IMR-90 (cell line): ENCODE measurements at regions not wholly inside any gene's neighbourhood (a gene's known extent, or its start where the extent isn't known, plus 50 kb on each side); places are given as distances from the start of the nearest gene placed in this dataset.

Source experiments
- ATAC-seq: fragments of 200-7000 bp; cut with Tn5 transposase; 2 replicates; pipeline ENCODE4 v1.9.1; 2020; ENCODE audit warnings: low read depth, mild to moderate bottlenecking, moderate library complexity
- BruUV-seq: library from RNA; stranded (reverse); fragments of 400-500 nt; replicated peaks from 2 replicates; lab custom pipeline; 2021; lab: Mats Ljungman, UMichigan
- CTCF ChIA-PET: fragments of 300-600 bp; formaldehyde crosslinking; extraction: SDS; loops from one replicate; lab custom pipeline; 2021; ENCODE audit warnings: antibody characterized with exemption; lab: Yijun Ruan, JAX
- POLR2A ChIA-PET: fragments of 300-600 bp; sonication (Branson Sonifier 250); formaldehyde crosslinking; loops from one replicate; lab custom pipeline; 2022; ENCODE audit warnings: antibody characterized with exemption; ENCODE audit not compliant: unreplicated experiment; lab: Charles Lee
- DNase-seq: peaks from one replicate; pipeline ENCODE4 v3.0.0; 2013
- H2AFZ ChIP-seq: replicated peaks from 2 replicates; pipeline ENCODE3; 2013; ENCODE audit warnings: low read length, mild to moderate bottlenecking; ENCODE audit not compliant: poor library complexity
- H2AK5ac ChIP-seq: 2 replicates; pipeline ENCODE4 v1.6.1; 2013; ENCODE audit warnings: low read depth, low read length, inconsistent platforms
- H2AK9ac ChIP-seq: replicated peaks from 2 replicates; pipeline ENCODE3; 2013; ENCODE audit warnings: mild to moderate bottlenecking, low read depth, low read length, moderate library complexity; ENCODE audit not compliant: poor library complexity
- H2BK120ac ChIP-seq: 2 replicates; pipeline ENCODE4 v1.6.1; 2013; ENCODE audit warnings: low read depth, low read length, inconsistent platforms
- H2BK15ac ChIP-seq: 3 replicates; pipeline ENCODE4 v1.6.1; 2013; ENCODE audit warnings: low read depth, low read length, inconsistent platforms
- H2BK20ac ChIP-seq: 2 replicates; pipeline ENCODE4 v1.6.1; 2013; ENCODE audit warnings: low read depth, mild to moderate bottlenecking, inconsistent platforms, low read length, moderate library complexity
- H2BK5ac ChIP-seq: 2 replicates; pipeline ENCODE4 v1.6.1; 2013; ENCODE audit warnings: mild to moderate bottlenecking, low read depth, low read length, inconsistent platforms; ENCODE audit not compliant: poor library complexity, severe bottlenecking
- H3K14ac ChIP-seq: replicated peaks from 2 replicates; pipeline ENCODE4 v1.6.1; 2013; ENCODE audit warnings: low read depth, low read length, inconsistent platforms
- H3K18ac ChIP-seq: 2 replicates; pipeline ENCODE4 v1.6.1; 2013; ENCODE audit warnings: low read depth, low read length, control low read depth
- H3K23ac ChIP-seq: 2 replicates; pipeline ENCODE4 v1.6.1; 2013; ENCODE audit warnings: low read depth, low read length, inconsistent platforms
- H3K27ac ChIP-seq: 2 replicates; pipeline ENCODE4 v1.5.1; 2013; ENCODE audit warnings: mild to moderate bottlenecking, control low read depth, low read length; ENCODE audit not compliant: insufficient read depth
- H3K27me3 ChIP-seq: 2 replicates; pipeline ENCODE4 v1.6.1; 2013; ENCODE audit warnings: low read length; ENCODE audit not compliant: control insufficient read depth, insufficient read depth
- H3K36me3 ChIP-seq: 2 replicates; pipeline ENCODE4 v1.6.1; 2013; ENCODE audit warnings: low read length, mixed read lengths; ENCODE audit not compliant: control insufficient read depth, insufficient read depth
- H3K4ac ChIP-seq: 2 replicates; pipeline ENCODE4 v1.6.1; 2013; ENCODE audit warnings: low read depth, low read length, inconsistent platforms
- H3K4me1 ChIP-seq: 2 replicates; pipeline ENCODE4 v1.6.1; 2013; ENCODE audit warnings: low read length, mixed read lengths; ENCODE audit not compliant: control insufficient read depth, insufficient read depth
- H3K4me2 ChIP-seq: 2 replicates; pipeline ENCODE4 v1.6.1; 2013; ENCODE audit warnings: low read depth, mild to moderate bottlenecking, control low read depth, low read length, moderate library complexity
- H3K4me3 ChIP-seq: 2 replicates; pipeline ENCODE4 v1.5.1; 2013; ENCODE audit warnings: low read depth, mild to moderate bottlenecking, control low read depth, low read length, moderate library complexity; ENCODE audit not compliant: insufficient read depth
- H3K56ac ChIP-seq: 2 replicates; pipeline ENCODE4 v1.6.1; 2013; ENCODE audit warnings: low read length, inconsistent platforms; ENCODE audit not compliant: insufficient read depth; ENCODE audit errors: extremely low read depth
- H3K79me1 ChIP-seq, 2 experiments: 2 replicates each; pipeline ENCODE4 v1.6.1; 2013; ENCODE audit warnings: low read length in 2 of 2, inconsistent platforms in 1 of 2, low read depth in 1 of 2
- H3K9ac ChIP-seq: 2 replicates; pipeline ENCODE4 v1.6.1; 2013; ENCODE audit warnings: low read depth, low read length, control low read depth
- H3K9me1 ChIP-seq: 2 replicates; pipeline ENCODE4 v1.6.1; 2013; ENCODE audit warnings: low read length, inconsistent platforms; ENCODE audit not compliant: insufficient read depth
- H3K9me3 ChIP-seq: 2 replicates; pipeline ENCODE4 v1.6.1; 2013; ENCODE audit warnings: low read length; ENCODE audit not compliant: control insufficient read depth, insufficient read depth
- H4K20me1 ChIP-seq: 2 replicates; pipeline ENCODE4 v1.6.1; 2013; ENCODE audit warnings: low read length, inconsistent platforms; ENCODE audit not compliant: insufficient read depth
- H4K5ac ChIP-seq: 2 replicates; pipeline ENCODE4 v1.6.1; 2013; ENCODE audit warnings: mild to moderate bottlenecking, low read depth, low read length, control low read depth
- H4K8ac ChIP-seq, 2 experiments: 2 replicates each; pipeline ENCODE4 v1.6.1; 2013; ENCODE audit warnings: low read depth in 2 of 2, low read length in 2 of 2, control low read depth in 1 of 2, inconsistent platforms in 1 of 2
- H4K91ac ChIP-seq: 2 replicates; pipeline ENCODE4 v1.6.1; 2013; ENCODE audit warnings: low read depth, low read length, inconsistent platforms; ENCODE audit not compliant: insufficient read depth
- BHLHE40 ChIP-seq: fragments of 150-350 bp; IDR thresholded peaks from 2 replicates; pipeline ENCODE4 v1.6.1; 2016; ENCODE audit warnings: mild to moderate bottlenecking, low read depth, low read length
- CEBPB ChIP-seq: IDR thresholded peaks from 2 replicates; pipeline ENCODE4 v1.6.1; 2012; ENCODE audit warnings: low read depth, low read length, improper control_type of control experiment
- CHD1 ChIP-seq: IDR thresholded peaks from 2 replicates; pipeline ENCODE4 v1.6.1; 2012; ENCODE audit warnings: low read depth, low read length, improper control_type of control experiment
- FOS ChIP-seq: fragments of 150-350 bp; IDR thresholded peaks from 2 replicates; pipeline ENCODE4 v1.6.1; 2016; ENCODE audit warnings: low read depth, low read length
- MAFK ChIP-seq: IDR thresholded peaks from 2 replicates; pipeline ENCODE4 v1.6.1; 2012; ENCODE audit warnings: low read depth, low read length, improper control_type of control experiment
- MAZ ChIP-seq: IDR thresholded peaks from 2 replicates; pipeline ENCODE4 v1.6.1; 2012; ENCODE audit warnings: low read depth, mild to moderate bottlenecking, low read length, improper control_type of control experiment, moderate library complexity, borderline replicate concordance
- MXI1 ChIP-seq: IDR thresholded peaks from 2 replicates; pipeline ENCODE4 v1.6.1; 2012; ENCODE audit warnings: low read depth, mild to moderate bottlenecking, low read length, moderate library complexity, borderline replicate concordance
- NFE2L2 ChIP-seq: fragments of 150-350 bp; IDR thresholded peaks from 2 replicates; pipeline ENCODE4 v1.6.1; 2016; ENCODE audit warnings: low read depth, mild to moderate bottlenecking, low read length
- POLR2A ChIP-seq: IDR thresholded peaks from 2 replicates; pipeline ENCODE4 v1.6.1; 2012; ENCODE audit warnings: mild to moderate bottlenecking, low read depth, low read length
- RAD21 ChIP-seq: IDR thresholded peaks from 2 replicates; pipeline ENCODE4 v1.6.1; 2012; ENCODE audit warnings: low read length, improper control_type of control experiment
- RCOR1 ChIP-seq: IDR thresholded peaks from 2 replicates; pipeline ENCODE4 v1.6.1; 2012; ENCODE audit warnings: mild to moderate bottlenecking, low read length, improper control_type of control experiment; ENCODE audit not compliant: insufficient replicate concordance
- RFX5 ChIP-seq: IDR thresholded peaks from 2 replicates; pipeline ENCODE4 v1.8.0; 2012; ENCODE audit warnings: low read depth, mild to moderate bottlenecking, low read length, moderate library complexity
- SMC3 ChIP-seq: fragments of 150-350 bp; IDR thresholded peaks from 2 replicates; pipeline ENCODE4 v1.6.1; 2016; ENCODE audit warnings: low read depth, mild to moderate bottlenecking, antibody characterized with exemption, low read length, moderate library complexity
- WGBS, 2 experiments: methylation state at CpG; one replicate each; pipeline versions ENCODE4 v1.1.5 to v1.1.7; 2013; ENCODE audit warnings: missing lambda C conversion rate in 2 of 2; ENCODE audit not compliant: insufficient read length in 1 of 2; ENCODE audit errors: extremely low coverage in 2 of 2; 5-methylcytosine and 5-hydroxymethylcytosine counted together
- dilution Hi-C: fragments of 300-500 bp; cut with HindIII; formaldehyde crosslinking; loops from one replicate; pipeline ENCODE4 v1.14.3; 2018; ENCODE audit warnings: low sequenced_read_pairs; ENCODE audit not compliant: unreplicated experiment
- in situ Hi-C: fragments of 300-500 bp; cut with MboI; formaldehyde crosslinking; loops from 3 replicates; pipeline ENCODE4 v1.14.3; 2019; ENCODE audit warnings: low sequenced_read_pairs, inconsistent platforms, mixed read lengths
- intact Hi-C: fragments of 100-400 bp; cut with micrococcal nuclease; formaldehyde crosslinking; loops from 2 replicates; pipeline ENCODE4 v1.10.0; 2022
- TF ChIP-seq, protein P1 (sequence below): conservative IDR thresholded peaks from 2 replicates; pipeline ENCODE4 v1.5.1; 2012; ENCODE audit warnings: mild to moderate bottlenecking, low read depth, low read length, improper control_type of control experiment
- TF ChIP-seq, protein P2 (sequence below): fragments of 150-350 bp; IDR thresholded peaks from 2 replicates; pipeline ENCODE4 v1.6.1; 2017; ENCODE audit warnings: mild to moderate bottlenecking, antibody characterized with exemption, low read length, low read depth
- TF ChIP-seq, protein P3 (sequence below): fragments of 150-350 bp; IDR thresholded peaks from 2 replicates; pipeline ENCODE4 v1.6.1; 2016; ENCODE audit warnings: low read depth, mild to moderate bottlenecking, low read length, moderate library complexity, borderline replicate concordance

DNA sequence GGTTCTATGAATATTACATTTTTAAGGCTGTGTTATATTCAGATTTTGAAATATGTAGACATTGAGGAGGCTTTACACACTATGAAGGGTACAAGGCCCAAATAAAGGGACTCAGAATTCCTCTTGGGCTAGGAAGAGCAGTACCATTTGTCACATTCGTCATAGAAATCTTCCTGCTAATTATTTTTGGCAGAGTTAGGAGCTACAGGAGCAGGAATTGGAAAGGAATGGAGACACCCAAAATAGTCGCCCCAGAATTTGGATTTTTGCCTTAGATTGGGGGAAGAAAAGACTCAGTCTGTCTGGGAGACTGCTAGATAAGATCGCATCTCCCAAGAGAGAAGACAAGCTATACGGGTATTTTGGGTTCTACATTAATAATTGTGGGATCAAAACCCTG lies 176.4 kb upstream of the DACH1 start:
- H3K4me2 ChIP-seq = no peak overlapping the region
- WGBS, 2 experiments = no CpG with 5 or more reads among the region's 4 CpGs
- no peak overlapping the region for H3K14ac ChIP-seq
- H2BK5ac ChIP-seq = no peak overlapping the region
- no peak overlapping the region for H4K5ac ChIP-seq
- no peak overlapping the region for H3K18ac ChIP-seq
- H3K27me3 ChIP-seq = no peaks in the 10 kb centered on the region
- no peaks in the 10 kb centered on the region for H3K4me1 ChIP-seq
- H3K36me3 ChIP-seq = no peaks in the 10 kb centered on the region
- no peak overlapping the region for H3K4me3 ChIP-seq
- in situ Hi-C loops = no loop called here
- no peak overlapping the region for H3K9ac ChIP-seq
- no peaks in the 10 kb centered on the region for H3K79me1 ChIP-seq
- no peak overlapping the region for H2AK9ac ChIP-seq
- intact Hi-C loops = no loop called here
- no peak for TF ChIP-seq RFX5
- TF ChIP-seq CEBPB = no peak
- TF ChIP-seq MAFK = no peak
- TF ChIP-seq RCOR1 = no peak
- no peak for TF ChIP-seq RAD21
- TF ChIP-seq BHLHE40 = no peak
- no peak for TF ChIP-seq MAZ
- no peak for TF ChIP-seq CHD1
- TF ChIP-seq SMC3 = no peak
- no peak for TF ChIP-seq NFE2L2
- TF ChIP-seq FOS = no peak
- TF ChIP-seq, protein P1, sequence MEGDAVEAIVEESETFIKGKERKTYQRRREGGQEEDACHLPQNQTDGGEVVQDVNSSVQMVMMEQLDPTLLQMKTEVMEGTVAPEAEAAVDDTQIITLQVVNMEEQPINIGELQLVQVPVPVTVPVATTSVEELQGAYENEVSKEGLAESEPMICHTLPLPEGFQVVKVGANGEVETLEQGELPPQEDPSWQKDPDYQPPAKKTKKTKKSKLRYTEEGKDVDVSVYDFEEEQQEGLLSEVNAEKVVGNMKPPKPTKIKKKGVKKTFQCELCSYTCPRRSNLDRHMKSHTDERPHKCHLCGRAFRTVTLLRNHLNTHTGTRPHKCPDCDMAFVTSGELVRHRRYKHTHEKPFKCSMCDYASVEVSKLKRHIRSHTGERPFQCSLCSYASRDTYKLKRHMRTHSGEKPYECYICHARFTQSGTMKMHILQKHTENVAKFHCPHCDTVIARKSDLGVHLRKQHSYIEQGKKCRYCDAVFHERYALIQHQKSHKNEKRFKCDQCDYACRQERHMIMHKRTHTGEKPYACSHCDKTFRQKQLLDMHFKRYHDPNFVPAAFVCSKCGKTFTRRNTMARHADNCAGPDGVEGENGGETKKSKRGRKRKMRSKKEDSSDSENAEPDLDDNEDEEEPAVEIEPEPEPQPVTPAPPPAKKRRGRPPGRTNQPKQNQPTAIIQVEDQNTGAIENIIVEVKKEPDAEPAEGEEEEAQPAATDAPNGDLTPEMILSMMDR = no peak
- TF ChIP-seq, protein P2, sequence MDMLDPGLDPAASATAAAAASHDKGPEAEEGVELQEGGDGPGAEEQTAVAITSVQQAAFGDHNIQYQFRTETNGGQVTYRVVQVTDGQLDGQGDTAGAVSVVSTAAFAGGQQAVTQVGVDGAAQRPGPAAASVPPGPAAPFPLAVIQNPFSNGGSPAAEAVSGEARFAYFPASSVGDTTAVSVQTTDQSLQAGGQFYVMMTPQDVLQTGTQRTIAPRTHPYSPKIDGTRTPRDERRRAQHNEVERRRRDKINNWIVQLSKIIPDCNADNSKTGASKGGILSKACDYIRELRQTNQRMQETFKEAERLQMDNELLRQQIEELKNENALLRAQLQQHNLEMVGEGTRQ = no peak
- TF ChIP-seq, protein P3, sequence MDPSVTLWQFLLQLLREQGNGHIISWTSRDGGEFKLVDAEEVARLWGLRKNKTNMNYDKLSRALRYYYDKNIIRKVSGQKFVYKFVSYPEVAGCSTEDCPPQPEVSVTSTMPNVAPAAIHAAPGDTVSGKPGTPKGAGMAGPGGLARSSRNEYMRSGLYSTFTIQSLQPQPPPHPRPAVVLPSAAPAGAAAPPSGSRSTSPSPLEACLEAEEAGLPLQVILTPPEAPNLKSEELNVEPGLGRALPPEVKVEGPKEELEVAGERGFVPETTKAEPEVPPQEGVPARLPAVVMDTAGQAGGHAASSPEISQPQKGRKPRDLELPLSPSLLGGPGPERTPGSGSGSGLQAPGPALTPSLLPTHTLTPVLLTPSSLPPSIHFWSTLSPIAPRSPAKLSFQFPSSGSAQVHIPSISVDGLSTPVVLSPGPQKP = no peak
- no peak for TF ChIP-seq POLR2A
- TF ChIP-seq MXI1 = no peak
- no peak overlapping the region for H3K4ac ChIP-seq
- no peaks in the 10 kb centered on the region for H4K20me1 ChIP-seq
- CTCF ChIA-PET = no interaction called here
- ATAC-seq = no peak
- H3K27ac ChIP-seq = no peak overlapping the region
- H2BK15ac ChIP-seq = no peak overlapping the region
- no peak overlapping the region for H3K23ac ChIP-seq
- no peak overlapping the region for H2AK5ac ChIP-seq
- H4K8ac ChIP-seq = no peak overlapping the region
- peaks cover 1% of the 10 kb centered on the region; the same call in 1 of the 2 replicates for H3K9me3 ChIP-seq
- POLR2A ChIA-PET = no interaction called here
- H3K9me1 ChIP-seq = no peaks in the 10 kb centered on the region
- no peak overlapping the region for H3K56ac ChIP-seq
- no peak overlapping the region for H2AFZ ChIP-seq
- BruUV-seq = no TSS peak
- H4K91ac ChIP-seq = no peak overlapping the region
- DNase-seq = no peak
- dilution Hi-C loops = no loop called here
- no peak overlapping the region for H2BK120ac ChIP-seq
- no peak overlapping the region for H2BK20ac ChIP-seq
